Neural crest cell (in vitro differentiated cells): ENCODE measurements at regions not wholly inside any gene's neighbourhood (a gene's known extent, or its start where the extent isn't known, plus 50 kb on each side); places are given as distances from the start of the nearest gene placed in this dataset.

Experiments
- DNase-seq: peaks from one replicate; pipeline ENCODE4 v3.0.0; 2021; ENCODE audit warnings: low read depth, mixed read lengths, low spot score
- H3K27ac Mint-ChIP-seq: one replicate; pipeline ENCODE4 v1.8.0; 2021; ENCODE audit warnings: mild to moderate bottlenecking, mixed read lengths; ENCODE audit not compliant: unreplicated experiment
- H3K27me3 Mint-ChIP-seq: 2 replicates; pipeline ENCODE4 v1.8.0; 2021; ENCODE audit warnings: low read depth, mild to moderate bottlenecking, mixed read lengths
- H3K36me3 Mint-ChIP-seq: 2 replicates; pipeline ENCODE4 v1.8.0; 2021; ENCODE audit warnings: low read depth, mild to moderate bottlenecking, mixed read lengths
- H3K4me1 Mint-ChIP-seq: 2 replicates; pipeline ENCODE4 v1.8.0; 2021; ENCODE audit warnings: mixed read lengths
- H3K4me3 Mint-ChIP-seq: one replicate; pipeline ENCODE4 v1.8.0; 2021; ENCODE audit warnings: mild to moderate bottlenecking, mixed read lengths
- H3K9me3 Mint-ChIP-seq: 2 replicates; pipeline ENCODE4 v1.8.0; 2021; ENCODE audit warnings: mixed read lengths
- CTCF ChIP-seq: fragments of 200-600 bp; sonication (generic); conservative IDR thresholded peaks from 2 replicates; pipeline ENCODE4 v1.5.0; 2021; ENCODE audit warnings: antibody characterized with exemption, mild to moderate bottlenecking

GRCh38 chr5:74462356-74462755, 178.2 kb downstream of the ENC1 start:
- no peaks in the 10 kb centered on the region for H3K36me3 Mint-ChIP-seq
- no peak overlapping the region for H3K4me3 Mint-ChIP-seq
- no peaks in the 10 kb centered on the region for H3K4me1 Mint-ChIP-seq
- H3K27ac Mint-ChIP-seq: no peak overlapping the region
- H3K9me3 Mint-ChIP-seq: no peaks in the 10 kb centered on the region
- no peaks in the 10 kb centered on the region for H3K27me3 Mint-ChIP-seq
- no peak for TF ChIP-seq CTCF
- no peak for DNase-seq

DNA sequence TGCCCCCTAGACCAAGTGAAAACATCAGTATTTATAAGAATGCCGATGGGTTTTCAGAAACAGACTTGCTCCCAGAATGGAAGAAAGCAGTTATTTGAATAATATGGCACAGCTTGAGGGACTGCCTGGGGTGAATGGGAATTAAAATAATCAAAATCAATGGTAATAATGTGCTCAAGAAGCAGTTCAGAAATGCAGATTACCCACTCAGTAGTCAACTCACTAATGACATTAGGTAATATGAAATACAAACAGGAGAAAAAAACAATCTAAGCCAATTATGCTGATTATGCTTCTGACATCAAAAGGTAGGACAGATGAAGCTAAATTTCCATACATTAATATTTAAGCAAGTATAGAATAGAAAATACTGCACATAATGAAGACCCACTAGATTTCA, 179.3 kb downstream of the ENC1 start:
- TF ChIP-seq CTCF: no peak
- Mint-ChIP-seq H3K4me1 (no peaks in the 10 kb centered on the region), H3K4me3 (no peak overlapping the region), H3K27ac (no peak overlapping the region), H3K27me3 (no peaks in the 10 kb centered on the region), H3K36me3 (no peaks in the 10 kb centered on the region), H3K9me3 (no peaks in the 10 kb centered on the region)
- DNase-seq: no peak

GRCh38 chr5:74460694-74461093, 179.8 kb downstream of the ENC1 start:
- no peaks in the 10 kb centered on the region for H3K36me3 Mint-ChIP-seq
- DNase-seq: no peak
- no peaks in the 10 kb centered on the region for H3K4me1 Mint-ChIP-seq
- no peak overlapping the region for H3K4me3 Mint-ChIP-seq
- no peaks in the 10 kb centered on the region for H3K27me3 Mint-ChIP-seq
- H3K27ac Mint-ChIP-seq: no peak overlapping the region
- no peak for TF ChIP-seq CTCF
- H3K9me3 Mint-ChIP-seq: no peaks in the 10 kb centered on the region

GRCh38 chr5:74459984-74460383, 180.5 kb downstream of the ENC1 start:
- H3K27ac Mint-ChIP-seq: no peak overlapping the region

DNA sequence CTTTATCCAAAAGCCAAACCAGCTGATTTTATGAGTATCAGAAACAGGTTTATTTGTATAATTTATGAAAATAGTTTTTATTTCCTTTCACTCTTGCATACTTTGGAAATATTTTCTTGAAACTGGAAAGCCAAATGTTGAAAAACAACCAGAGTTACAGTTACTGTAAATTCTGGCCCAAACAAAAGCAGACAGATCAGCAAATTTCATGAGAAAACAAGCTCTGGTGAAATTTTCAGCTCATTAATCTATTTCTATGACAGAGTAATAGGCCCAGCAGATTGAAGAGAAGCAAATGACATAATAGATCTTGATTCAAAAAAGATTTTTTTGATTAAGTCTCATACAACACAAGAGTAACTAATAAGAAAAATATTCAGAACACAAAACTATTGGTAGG, 182.7 kb downstream of the ENC1 start:
- H3K9me3 Mint-ChIP-seq: no peaks in the 10 kb centered on the region
- no peaks in the 10 kb centered on the region for H3K36me3 Mint-ChIP-seq

More at GRCh38 chr5:74459984-74460383, 180.5 kb downstream of the ENC1 start:
- Mint-ChIP-seq H3K4me3 (no peak overlapping the region), H3K36me3 (no peaks in the 10 kb centered on the region), H3K4me1 (no peaks in the 10 kb centered on the region), H3K27me3 (no peaks in the 10 kb centered on the region), H3K9me3 (no peaks in the 10 kb centered on the region)
- TF ChIP-seq CTCF: no peak
- no peak for DNase-seq

More for the DNA sequence above, 182.7 kb downstream of the ENC1 start:
- Mint-ChIP-seq H3K27me3 (no peaks in the 10 kb centered on the region), H3K27ac (no peak overlapping the region), H3K4me3 (no peak overlapping the region), H3K4me1 (no peaks in the 10 kb centered on the region)
- no peak for TF ChIP-seq CTCF
- DNase-seq: no peak
